ENCODE measurements at regions not wholly inside any gene's neighbourhood (a gene's known extent, or its start where the extent isn't known, plus 50 kb on each side); places are given as distances from the start of the nearest gene placed in this dataset.

DNA sequence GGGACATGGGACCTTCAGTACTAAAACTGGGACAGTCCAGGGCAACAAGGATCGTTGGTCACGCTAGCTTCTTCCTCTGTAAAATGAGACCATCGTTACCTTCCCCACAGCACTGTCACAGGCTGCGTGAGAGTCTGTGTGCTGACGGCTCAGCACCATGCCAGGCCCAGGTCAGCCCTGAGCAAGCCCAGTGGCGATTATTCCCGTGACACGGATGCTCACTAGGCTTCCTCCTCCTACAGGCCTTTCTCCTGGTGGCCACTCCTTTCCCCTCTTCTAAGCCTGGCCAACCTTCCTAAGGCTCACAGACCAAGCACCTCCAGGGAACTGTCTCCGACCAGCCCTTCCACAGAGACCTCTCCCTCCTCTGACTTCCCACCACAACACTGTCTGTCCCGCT is 69.3 kb upstream of the RUNX3 start:
- DNase-seq = no peak

DNA sequence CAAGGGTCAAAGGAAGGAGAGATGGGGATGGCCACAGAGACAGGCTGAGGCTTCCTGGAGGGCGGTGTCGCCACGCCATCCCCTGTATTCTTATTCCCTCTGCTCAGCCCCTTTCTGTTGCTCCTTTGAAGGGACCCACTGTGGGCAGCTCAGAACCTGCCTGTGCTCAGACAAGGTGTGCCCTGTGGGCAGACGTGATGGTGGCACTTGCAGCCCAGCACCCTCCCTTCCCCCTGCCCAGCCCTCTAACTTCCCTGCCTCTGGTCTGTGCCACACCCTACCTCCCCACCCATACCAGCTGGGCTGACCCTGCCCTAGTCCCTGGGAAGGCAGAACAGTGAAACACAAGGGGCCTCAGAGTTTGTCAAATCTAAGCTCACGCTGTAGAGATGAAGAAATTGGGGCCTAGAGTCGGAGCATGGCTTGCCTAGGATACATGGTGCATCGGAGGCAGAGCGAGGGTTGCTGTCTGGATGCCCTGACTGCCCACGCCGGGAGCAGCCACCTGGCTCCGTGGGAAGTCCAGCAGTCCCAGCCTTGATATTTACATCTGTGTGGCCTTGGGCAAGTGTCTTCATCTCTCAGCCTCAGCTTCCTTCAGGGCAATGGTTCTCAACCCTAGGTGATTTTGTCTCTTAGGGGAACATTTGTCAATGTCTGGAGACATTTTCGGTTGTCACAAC is 68.6 kb upstream of the RUNX3 start:
- no peak for DNase-seq

- no peak for DNase-seq
These were observed 67.2 kb upstream of the RUNX3 start for GRCh38 chr1:24996983-24997893.

DNA sequence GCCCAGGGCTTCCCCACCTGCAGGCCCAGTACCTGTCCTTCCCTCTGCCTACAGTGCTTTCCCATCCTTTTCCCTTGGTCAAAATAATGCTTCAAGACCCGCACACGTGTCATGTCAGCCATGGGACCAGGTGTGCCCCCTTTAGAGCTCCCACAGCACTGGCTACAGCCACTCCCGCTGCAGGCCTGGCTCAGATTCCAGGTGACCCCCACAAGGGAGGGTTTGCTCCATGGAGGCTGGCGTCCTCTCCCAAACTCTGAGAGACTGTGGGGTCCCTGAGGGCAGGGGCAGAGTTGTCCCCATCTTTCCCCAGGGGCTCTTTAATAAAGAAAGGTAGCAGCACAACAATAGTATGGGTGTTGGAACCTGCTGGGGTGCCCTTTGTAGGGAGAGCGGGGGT is 66.4 kb upstream of the RUNX3 start:
- DNase-seq = no peak

GRCh38 chr1:24995661-24996060 is 65.6 kb upstream of the RUNX3 start:
- no peak for DNase-seq

GRCh38 chr1:24995140-24995539 is 65.1 kb upstream of the RUNX3 start:
- no peak for DNase-seq

- no peak for DNase-seq
These were observed 64.0 kb upstream of the RUNX3 start for GRCh38 chr1:24993871-24994580.

GRCh38 chr1:24992761-24993211 is 62.7 kb upstream of the RUNX3 start:
- no peak for DNase-seq

GRCh38 chr1:24992124-24992760 is 62.2 kb upstream of the RUNX3 start:
- no peak for DNase-seq

DNA sequence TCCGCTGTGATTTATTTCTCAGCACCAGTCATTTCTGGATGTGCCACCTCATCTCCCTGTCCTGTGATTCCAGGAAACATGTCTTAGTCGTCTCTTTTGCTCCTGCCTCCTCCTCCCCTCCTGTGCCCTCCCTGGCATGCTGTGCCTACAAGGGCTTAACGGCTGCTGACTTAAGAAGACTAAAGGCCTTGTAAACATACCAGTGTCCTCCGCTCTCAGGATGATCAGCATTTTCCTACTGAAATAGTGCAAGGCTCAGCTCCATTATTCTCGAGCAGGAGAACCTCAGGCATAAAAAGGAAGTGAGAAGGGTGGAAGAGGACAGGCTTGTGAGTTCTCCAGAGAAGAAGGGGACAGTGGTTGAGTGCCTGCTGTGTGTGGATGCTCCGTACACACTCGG is 61.6 kb upstream of the RUNX3 start:
- no peak for DNase-seq

DNA sequence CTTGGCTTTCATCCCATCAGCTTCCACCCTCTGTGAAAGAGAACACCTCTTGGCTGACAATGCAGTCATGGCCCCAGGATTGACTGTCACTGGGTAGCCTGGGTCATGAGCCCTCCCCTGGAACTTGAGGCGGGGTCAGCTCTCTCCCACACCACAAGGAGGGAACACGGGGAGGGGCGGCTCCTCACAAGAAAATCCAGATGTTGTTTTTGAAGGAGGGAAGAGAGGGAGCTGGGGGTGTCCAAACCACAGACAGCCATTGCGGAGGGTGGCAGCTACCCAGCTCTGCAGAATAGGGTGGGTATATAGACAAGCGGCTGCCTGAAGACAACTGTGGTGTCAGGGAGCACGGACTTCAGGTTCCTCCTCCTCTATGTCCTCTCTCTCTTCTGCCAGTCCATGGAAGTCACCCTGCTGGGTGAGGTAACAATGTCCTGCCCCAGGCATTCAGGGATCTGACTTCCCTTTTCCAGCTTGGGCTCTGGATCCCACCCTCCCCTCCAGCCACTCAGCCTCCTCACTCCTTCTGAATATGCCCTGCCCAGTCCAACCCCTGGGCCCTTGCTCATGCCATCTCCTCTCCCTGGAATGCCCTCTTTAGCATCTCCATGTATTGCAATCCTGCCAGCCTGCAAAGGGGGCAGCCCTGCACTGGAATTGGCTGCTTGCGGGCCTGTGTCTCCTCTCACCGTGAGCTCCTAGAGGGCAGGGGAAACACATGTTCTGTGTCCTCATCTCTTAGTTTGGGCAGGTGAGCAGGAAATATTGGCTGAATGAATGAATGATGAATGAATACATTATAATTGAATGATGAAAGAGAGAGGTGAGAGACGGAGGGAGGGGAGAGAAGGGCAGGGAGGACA is 60.9 kb upstream of the RUNX3 start:
- no peak for DNase-seq

- no peak for DNase-seq
These were observed 60.1 kb upstream of the RUNX3 start for GRCh38 chr1:24990136-24990535.

GRCh38 chr1:24989082-24989481 is 59.0 kb upstream of the RUNX3 start:
- DNase-seq = no peak

DNA sequence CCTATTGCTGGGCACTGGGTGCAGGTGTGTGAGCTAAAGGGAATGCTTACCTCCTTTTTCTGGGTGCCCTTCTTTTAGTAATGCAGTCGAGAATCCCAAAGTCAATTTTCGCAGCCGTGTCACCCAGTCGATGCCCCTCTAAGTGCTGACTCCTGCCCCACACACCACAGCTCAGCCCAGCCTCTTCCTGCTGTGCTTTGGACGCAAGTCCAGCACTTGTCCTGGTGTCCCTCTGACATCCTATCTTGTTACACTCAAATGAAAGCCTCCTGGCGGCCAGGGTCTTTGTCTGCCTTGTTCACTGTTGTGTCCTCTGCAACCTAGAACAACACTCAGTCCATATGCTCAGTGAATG is 58.5 kb upstream of the RUNX3 start:
- no peak for DNase-seq

GRCh38 chr1:24987875-24988557 is 57.9 kb upstream of the RUNX3 start:
- DNase-seq = no peak

GRCh38 chr1:24987424-24987823 is 57.3 kb upstream of the RUNX3 start:
- no peak for DNase-seq

DNA sequence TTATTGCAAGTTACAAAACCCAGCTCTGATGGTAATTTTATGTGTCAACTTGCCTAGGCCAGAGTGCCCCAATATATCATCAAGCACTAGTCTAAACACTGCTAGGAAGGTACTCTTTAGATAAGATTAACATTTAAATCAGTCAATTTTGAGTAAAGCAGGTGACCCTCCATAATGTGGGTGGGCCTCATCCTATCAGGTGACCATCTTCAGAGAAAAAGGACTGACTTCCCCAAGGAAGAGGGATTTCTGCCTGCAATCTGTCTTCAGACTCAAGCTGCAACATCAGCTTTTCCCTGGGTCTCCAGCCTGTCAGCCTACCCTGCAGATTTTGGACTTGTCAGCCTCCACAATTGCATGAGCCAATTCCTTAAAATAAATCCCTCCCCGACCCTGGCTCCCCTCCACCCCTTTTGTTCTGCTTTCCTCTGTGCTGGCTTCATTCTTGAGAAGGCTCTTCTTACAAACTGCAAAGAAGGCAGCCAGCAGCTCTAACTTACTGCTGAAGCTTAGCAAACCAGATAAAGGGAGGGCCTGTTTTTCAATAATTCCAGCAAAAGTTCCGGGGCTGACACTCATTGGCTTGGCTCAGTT is 56.4 kb upstream of the RUNX3 start:
- DNase-seq = peak; percentile 87

- no peak for DNase-seq
These were observed 55.7 kb upstream of the RUNX3 start for GRCh38 chr1:24985737-24986136.

DNA sequence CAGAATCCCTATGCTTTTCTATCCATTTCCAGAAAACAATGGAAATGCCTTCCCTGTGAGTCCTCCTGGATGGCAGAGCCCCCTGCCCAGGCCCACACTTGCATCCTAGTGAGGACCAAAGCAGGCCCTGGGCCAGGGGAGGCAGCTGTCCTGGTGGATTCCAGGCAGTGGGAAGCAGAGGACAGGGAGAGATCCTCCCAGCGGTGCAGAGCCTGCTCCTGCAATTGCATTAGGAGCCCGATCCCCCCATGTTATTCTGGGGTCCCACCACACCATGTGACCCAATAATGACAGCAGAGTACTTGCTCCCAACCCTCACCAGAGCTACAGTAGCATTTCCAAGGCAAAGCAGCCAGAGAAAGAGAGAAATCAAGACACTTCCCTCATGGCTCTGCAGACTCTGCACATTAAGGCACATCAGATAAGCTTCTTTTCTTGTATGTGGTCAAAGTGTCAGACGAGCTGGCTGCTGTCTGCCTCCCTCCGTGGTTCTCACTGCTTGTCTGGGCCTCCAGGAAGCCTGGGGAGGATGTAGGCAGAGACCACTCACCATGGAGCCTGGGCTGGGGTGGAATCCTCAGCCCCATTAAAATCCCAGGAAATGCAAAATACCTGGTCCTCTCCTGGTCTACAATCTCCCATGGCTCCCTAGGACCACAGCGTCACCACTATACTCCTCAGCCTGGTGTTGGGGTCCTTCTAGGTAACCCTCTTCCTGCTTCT is 54.9 kb upstream of the RUNX3 start:
- DNase-seq = peak; percentile 30

- peak; percentile 15 for DNase-seq
These were observed 54.2 kb upstream of the RUNX3 start for GRCh38 chr1:24984300-24984699.

Measured in left hindlimb (tissue), 1 donor.